ENCODE measurements at regions not wholly inside any gene's neighbourhood (a gene's known extent, or its start where the extent isn't known, plus 50 kb on each side); places are given as distances from the start of the nearest gene placed in this dataset.
"Not testable (repeated sequence)": the region's sequence is repeated elsewhere in the genome, so short reads cannot be mapped to it uniquely, and the experiment has no call there.

GRCh38 chr7:12032146-12032545, 178.9 kb upstream of the TMEM106B start:
- Histone ChIP-seq H3K4me3 (replicated peaks; ENCODE audit: insufficient read depth, low read length) (no peak overlapping the region), H3K27ac (replicated peaks) (no peak overlapping the region), H3K27me3 (ENCODE audit: insufficient read depth, poor library complexity, severe bottlenecking) (no peaks in the 10 kb centered on the region)
- TF ChIP-seq CTCF (IDR thresholded peaks at IDR 0.05; ENCODE audit: insufficient read depth, low read length), result no peak
- no peak for TF ChIP-seq REST (IDR thresholded peaks at IDR 0.05; ENCODE audit: insufficient replicate concordance, low read depth)
- TF ChIP-seq GABPA (IDR thresholded peaks at IDR 0.05; ENCODE audit: low read depth), result no peak
- TF ChIP-seq POLR2AphosphoS5 (IDR thresholded peaks at IDR 0.05; ENCODE audit: low read depth), result no peak
- TF ChIP-seq SPI1 (IDR thresholded peaks at IDR 0.05; ENCODE audit: borderline replicate concordance, low read depth), result no peak
- DNase-seq (ENCODE audit: low read depth in 1 of 2, low spot score in 1 of 2), result no peak

- DNase-seq (ENCODE audit: low read depth in 1 of 2, low spot score in 1 of 2); H3K27me3 ChIP-seq (ENCODE audit: insufficient read depth, poor library complexity, severe bottlenecking); H3K4me3 ChIP-seq (replicated peaks; ENCODE audit: insufficient read depth, low read length); H3K27ac ChIP-seq (replicated peaks): not testable (repeated sequence)
Observed at GRCh38 chr7:12043457-12043856, 167.6 kb upstream of the TMEM106B start.

- Histone ChIP-seq H3K27me3 (ENCODE audit: insufficient read depth, poor library complexity, severe bottlenecking) (no peaks in the 10 kb centered on the region), H3K27ac (replicated peaks) (no peak overlapping the region)
- no peak for TF ChIP-seq REST (IDR thresholded peaks at IDR 0.05; ENCODE audit: insufficient replicate concordance, low read depth)
- no peak for TF ChIP-seq CTCF (IDR thresholded peaks at IDR 0.05; ENCODE audit: insufficient read depth, low read length)
- no peak for TF ChIP-seq GABPA (IDR thresholded peaks at IDR 0.05; ENCODE audit: low read depth)
- no peak for TF ChIP-seq SPI1 (IDR thresholded peaks at IDR 0.05; ENCODE audit: borderline replicate concordance, low read depth)
- no peak for TF ChIP-seq POLR2AphosphoS5 (IDR thresholded peaks at IDR 0.05; ENCODE audit: low read depth)
Observed at GRCh38 chr7:12052211-12052610, 158.9 kb upstream of the TMEM106B start.

GRCh38 chr7:12053561-12053960, 157.5 kb upstream of the TMEM106B start:
- DNase-seq (ENCODE audit: low read depth in 1 of 2, low spot score in 1 of 2), result no peak
- H3K4me3 ChIP-seq (replicated peaks; ENCODE audit: insufficient read depth, low read length), result no peak overlapping the region
- no peak for TF ChIP-seq GABPA (IDR thresholded peaks at IDR 0.05; ENCODE audit: low read depth)
- TF ChIP-seq CTCF (IDR thresholded peaks at IDR 0.05; ENCODE audit: insufficient read depth, low read length), result no peak
- no peak for TF ChIP-seq REST (IDR thresholded peaks at IDR 0.05; ENCODE audit: insufficient replicate concordance, low read depth)
- TF ChIP-seq SPI1 (IDR thresholded peaks at IDR 0.05; ENCODE audit: borderline replicate concordance, low read depth), result no peak
- no peak for TF ChIP-seq POLR2AphosphoS5 (IDR thresholded peaks at IDR 0.05; ENCODE audit: low read depth)
- H3K27me3 ChIP-seq (ENCODE audit: insufficient read depth, poor library complexity, severe bottlenecking), result no peaks in the 10 kb centered on the region
- H3K27ac ChIP-seq (replicated peaks), result no peak overlapping the region

More at GRCh38 chr7:12052211-12052610, 158.9 kb upstream of the TMEM106B start:
- DNase-seq (ENCODE audit: low read depth in 1 of 2, low spot score in 1 of 2), result no peak
- H3K4me3 ChIP-seq (replicated peaks; ENCODE audit: insufficient read depth, low read length), result no peak overlapping the region
